ENCODE measurements at regions not wholly inside any gene's neighbourhood (a gene's known extent, or its start where the extent isn't known, plus 50 kb on each side); places are given as distances from the start of the nearest gene placed in this dataset.

DNA sequence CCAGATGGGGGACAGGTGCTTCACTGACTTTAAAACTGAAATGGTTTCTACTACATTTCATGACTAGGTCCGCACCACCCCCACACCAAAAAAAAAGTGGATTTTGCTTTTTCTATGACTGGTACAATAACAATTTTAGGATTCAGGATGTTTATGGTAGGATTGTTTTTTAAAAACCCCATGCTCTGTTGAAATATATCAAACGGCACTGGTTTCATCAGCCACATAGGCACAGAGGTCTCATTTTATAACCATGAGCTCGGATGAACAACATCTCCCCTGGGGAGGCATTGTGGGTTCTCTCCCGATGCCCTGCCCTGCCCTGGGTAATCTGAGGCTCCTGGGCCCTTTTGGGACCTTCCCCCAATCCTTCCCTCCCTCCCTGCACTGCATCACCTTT lies 202.7 kb upstream of the KBTBD8 start:
- WGBS, 2 donors = 67 to 69% methylated on average over 4 of the region's 4 CpGs
- no peak for TF ChIP-seq POLR2A (IDR thresholded peaks at IDR 0.05)
- no peak for TF ChIP-seq EP300 (IDR thresholded peaks at IDR 0.05)
- TF ChIP-seq, protein P1, sequence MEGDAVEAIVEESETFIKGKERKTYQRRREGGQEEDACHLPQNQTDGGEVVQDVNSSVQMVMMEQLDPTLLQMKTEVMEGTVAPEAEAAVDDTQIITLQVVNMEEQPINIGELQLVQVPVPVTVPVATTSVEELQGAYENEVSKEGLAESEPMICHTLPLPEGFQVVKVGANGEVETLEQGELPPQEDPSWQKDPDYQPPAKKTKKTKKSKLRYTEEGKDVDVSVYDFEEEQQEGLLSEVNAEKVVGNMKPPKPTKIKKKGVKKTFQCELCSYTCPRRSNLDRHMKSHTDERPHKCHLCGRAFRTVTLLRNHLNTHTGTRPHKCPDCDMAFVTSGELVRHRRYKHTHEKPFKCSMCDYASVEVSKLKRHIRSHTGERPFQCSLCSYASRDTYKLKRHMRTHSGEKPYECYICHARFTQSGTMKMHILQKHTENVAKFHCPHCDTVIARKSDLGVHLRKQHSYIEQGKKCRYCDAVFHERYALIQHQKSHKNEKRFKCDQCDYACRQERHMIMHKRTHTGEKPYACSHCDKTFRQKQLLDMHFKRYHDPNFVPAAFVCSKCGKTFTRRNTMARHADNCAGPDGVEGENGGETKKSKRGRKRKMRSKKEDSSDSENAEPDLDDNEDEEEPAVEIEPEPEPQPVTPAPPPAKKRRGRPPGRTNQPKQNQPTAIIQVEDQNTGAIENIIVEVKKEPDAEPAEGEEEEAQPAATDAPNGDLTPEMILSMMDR (IDR thresholded peaks at IDR 0.05) = no peak
- no peak overlapping the region for H3K27ac ChIP-seq

DNA sequence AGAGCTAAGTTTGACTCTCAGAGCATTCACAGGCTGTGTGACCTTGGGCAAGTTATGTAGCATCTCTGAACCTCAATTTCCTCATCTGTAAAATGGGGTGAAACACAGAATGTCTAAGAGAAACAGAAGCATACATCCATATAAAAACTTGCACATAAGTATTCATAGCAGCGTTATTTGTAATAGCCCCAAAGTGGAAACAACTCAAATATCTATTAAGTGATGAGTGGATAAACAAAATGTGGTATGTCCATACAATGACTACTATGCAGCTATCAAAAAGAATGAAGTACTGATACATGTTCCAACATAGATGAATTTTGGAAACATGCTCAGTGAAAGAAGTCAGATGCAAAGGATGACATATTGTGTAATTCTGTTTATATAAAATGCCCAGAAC lies 201.8 kb upstream of the KBTBD8 start:
- H3K9me3 ChIP-seq = peaks cover 0 to 5% (median 0%) of the 10 kb centered on the region in 4 donors
- TF ChIP-seq POLR2A (IDR thresholded peaks at IDR 0.05) (no peak), EP300 (IDR thresholded peaks at IDR 0.05) (no peak)
- TF ChIP-seq, protein P1 (IDR thresholded peaks at IDR 0.05) = no peak
- WGBS, 2 donors = 95% methylated on average over 1 of the region's 1 CpG
- H3K4me1 ChIP-seq = peaks cover 0 to 10% (median 0%) of the 10 kb centered on the region in 4 donors
- no peak for DNase-seq (ENCODE audit: low spot score in 2 of 2)
- no peak overlapping the region for H3K4me3 ChIP-seq
- H3K36me3 ChIP-seq = no peaks in the 10 kb centered on the region
- no peaks in the 10 kb centered on the region for H3K27me3 ChIP-seq
- H3K27ac ChIP-seq = no peak overlapping the region

More for the DNA sequence above, 202.7 kb upstream of the KBTBD8 start:
- H3K4me3 ChIP-seq = no peak overlapping the region
- H3K4me1 ChIP-seq = peaks cover 0 to 10% (median 0%) of the 10 kb centered on the region in 4 donors
- no peaks in the 10 kb centered on the region for H3K36me3 ChIP-seq
- no peaks in the 10 kb centered on the region for H3K27me3 ChIP-seq
- no peak for DNase-seq (ENCODE audit: low spot score in 2 of 2)
- peaks cover 0 to 5% (median 0%) of the 10 kb centered on the region in 4 donors for H3K9me3 ChIP-seq

- H3K36me3 ChIP-seq = no peaks in the 10 kb centered on the region
- H3K4me3 ChIP-seq = peak overlapping the region in 1 of 4 donors; percentile 38
- no peak for TF ChIP-seq POLR2A (IDR thresholded peaks at IDR 0.05)
- TF ChIP-seq, protein P1 (IDR thresholded peaks at IDR 0.05) = no peak
- no peak for TF ChIP-seq EP300 (IDR thresholded peaks at IDR 0.05)
- no peaks in the 10 kb centered on the region for H3K27me3 ChIP-seq
- DNase-seq (ENCODE audit: low spot score in 2 of 2) = peak in 1 of 2 donors; percentile 12
- peaks cover 0 to 10% (median 0%) of the 10 kb centered on the region in 4 donors for H3K4me1 ChIP-seq
- peaks cover 0 to 5% (median 0%) of the 10 kb centered on the region in 4 donors for H3K9me3 ChIP-seq
- 15 to 26% methylated on average over 22 of the region's 26 CpGs for WGBS, 2 donors
- H3K27ac ChIP-seq = no peak overlapping the region
Observed at GRCh38 chr3:66797889-66798560, 200.1 kb upstream of the KBTBD8 start.

DNA sequence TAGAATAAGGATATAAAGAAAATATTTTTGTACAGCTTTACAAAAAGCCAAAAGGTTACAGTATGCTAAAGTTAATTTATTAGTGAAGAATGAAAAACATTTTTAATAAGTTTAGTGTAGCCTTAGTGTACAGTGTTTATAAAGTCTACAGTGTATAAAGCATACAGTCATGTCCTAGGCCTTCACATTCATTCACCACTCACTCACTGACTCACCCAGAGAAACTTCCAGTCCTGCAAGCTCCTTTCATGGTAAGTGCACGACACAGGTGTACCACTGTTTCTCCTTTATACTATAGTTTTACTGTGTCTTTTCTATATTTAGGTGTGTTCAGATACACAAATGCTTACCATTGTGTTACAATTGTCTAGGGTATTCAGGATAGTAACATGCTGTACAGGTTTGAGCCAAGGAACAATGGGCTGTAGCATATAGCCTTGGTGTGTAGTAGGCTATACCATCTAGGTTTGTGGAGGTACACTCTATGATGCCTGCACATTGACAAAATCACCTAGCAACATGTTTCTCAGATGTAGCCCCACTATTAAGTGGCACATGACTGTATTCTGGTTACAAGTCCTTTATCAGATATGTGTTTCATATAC lies 197.1 kb upstream of the KBTBD8 start:
- H3K4me1 ChIP-seq = peaks cover 0 to 14% (median 0%) of the 10 kb centered on the region in 4 donors
- TF ChIP-seq POLR2A (IDR thresholded peaks at IDR 0.05) (no peak), EP300 (IDR thresholded peaks at IDR 0.05) (no peak)
- TF ChIP-seq, protein P1 (IDR thresholded peaks at IDR 0.05) = no peak
- H3K36me3 ChIP-seq = no peaks in the 10 kb centered on the region
- no peaks in the 10 kb centered on the region for H3K27me3 ChIP-seq
- no peak for DNase-seq (ENCODE audit: low spot score in 2 of 2)
- H3K9me3 ChIP-seq = peaks cover 0 to 5% (median 0%) of the 10 kb centered on the region in 4 donors
- WGBS, 2 donors = 100% methylated on average over 1 of the region's 1 CpG
- no peak overlapping the region for H3K4me3 ChIP-seq
- H3K27ac ChIP-seq = no peak overlapping the region

DNA sequence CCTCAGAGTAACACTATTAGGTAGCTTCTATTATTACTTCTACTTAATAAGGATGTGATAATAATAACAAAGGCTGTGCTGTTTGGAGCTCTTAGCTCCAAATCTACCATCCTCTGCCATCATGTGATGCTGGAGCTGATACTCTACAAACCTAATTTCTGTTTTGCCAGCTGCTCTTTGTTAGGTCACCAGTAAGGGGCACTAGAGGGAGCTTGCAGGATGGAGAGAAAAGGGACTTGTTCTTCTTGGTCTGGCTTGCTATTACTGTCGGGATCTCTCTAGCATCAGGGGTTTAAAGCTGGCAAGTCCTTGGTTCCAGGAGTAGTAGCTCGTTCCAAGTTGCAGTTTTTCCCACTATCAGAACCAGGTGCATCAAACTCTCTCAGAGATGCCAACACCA lies 194.9 kb upstream of the KBTBD8 start:
- TF ChIP-seq EP300 (IDR thresholded peaks at IDR 0.05) = no peak
- TF ChIP-seq, protein P1 (IDR thresholded peaks at IDR 0.05) = no peak
- no peak for TF ChIP-seq POLR2A (IDR thresholded peaks at IDR 0.05)
- 30 to 40% methylated on average over 2 of the region's 2 CpGs for WGBS, 2 donors
- DNase-seq (ENCODE audit: low spot score in 2 of 2) = no peak
- H3K36me3 ChIP-seq = no peaks in the 10 kb centered on the region
- H3K27me3 ChIP-seq = no peaks in the 10 kb centered on the region
- peaks cover 0 to 5% (median 0%) of the 10 kb centered on the region in 4 donors for H3K9me3 ChIP-seq
- peaks cover 0 to 9% (median 0%) of the 10 kb centered on the region in 4 donors for H3K4me1 ChIP-seq
- no peak overlapping the region for H3K4me3 ChIP-seq
- no peak overlapping the region for H3K27ac ChIP-seq
